HUES48 (cell line): ENCODE measurements at regions not wholly inside any gene's neighbourhood (a gene's known extent, or its start where the extent isn't known, plus 50 kb on each side); places are given as distances from the start of the nearest gene placed in this dataset.
"Not testable (repeated sequence)": the region's sequence is repeated elsewhere in the genome, so short reads cannot be mapped to it uniquely, and the experiment has no call there.

Source experiments
- H3K27ac ChIP-seq: one replicate; pipeline ENCODE4 v1.7.0; 2013; ENCODE audit warnings: low read depth, low read length, inconsistent platforms
- H3K27me3 ChIP-seq: 2 replicates; pipeline ENCODE4 v1.6.1; 2013; ENCODE audit warnings: mild to moderate bottlenecking, low read length; ENCODE audit not compliant: control insufficient read depth, insufficient read depth
- H3K36me3 ChIP-seq: 2 replicates; pipeline ENCODE4 v1.6.1; 2013; ENCODE audit warnings: low read length; ENCODE audit not compliant: control insufficient read depth, insufficient read depth
- H3K4me1 ChIP-seq: 2 replicates; pipeline ENCODE4 v1.6.1; 2013; ENCODE audit warnings: mild to moderate bottlenecking, low read length; ENCODE audit not compliant: control insufficient read depth, insufficient read depth
- H3K4me3 ChIP-seq: 2 replicates; pipeline ENCODE4 v1.5.1; 2013; ENCODE audit warnings: mild to moderate bottlenecking, low read depth, low read length
- H3K9ac ChIP-seq: 2 replicates; pipeline ENCODE4 v1.6.1; 2013; ENCODE audit warnings: mild to moderate bottlenecking, low read depth, low read length, moderate library complexity
- H3K9me3 ChIP-seq: 2 replicates; pipeline ENCODE4 v1.6.1; 2013; ENCODE audit warnings: low read length; ENCODE audit not compliant: control insufficient read depth, insufficient read depth

GRCh38 chr15:92753591-92753990 lies 98.0 kb upstream of the FAM174B start:
- no peaks in the 10 kb centered on the region for H3K27me3 ChIP-seq
- H3K9ac ChIP-seq: no peak overlapping the region
- no peaks in the 10 kb centered on the region for H3K9me3 ChIP-seq
- H3K4me1 ChIP-seq: no peaks in the 10 kb centered on the region
- H3K4me3 ChIP-seq: no peak overlapping the region
- H3K36me3 ChIP-seq: no peaks in the 10 kb centered on the region
- no peak overlapping the region for H3K27ac ChIP-seq

DNA sequence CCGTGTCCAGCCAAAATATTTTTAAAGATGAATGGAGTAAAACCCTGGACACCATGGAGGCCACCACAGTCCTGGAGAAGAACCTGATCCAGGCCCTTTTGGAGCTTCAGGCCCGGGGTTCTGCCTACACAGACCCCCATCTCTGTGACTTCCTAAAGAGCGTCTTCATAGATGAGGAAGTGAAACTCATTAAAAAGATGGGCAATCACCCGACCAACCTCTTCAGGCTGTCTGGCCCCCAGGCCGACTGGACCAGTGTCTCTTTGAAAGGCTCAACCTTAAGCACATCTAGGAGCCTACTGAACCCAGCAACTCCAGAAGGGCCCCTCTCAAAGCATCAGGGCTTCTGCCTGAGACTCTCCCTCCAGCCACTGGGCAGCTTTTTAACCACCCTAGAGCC lies 107.9 kb upstream of the FAM174B start:
- no peak overlapping the region for H3K27ac ChIP-seq
- H3K27me3 ChIP-seq: no peaks in the 10 kb centered on the region
- no peak overlapping the region for H3K4me3 ChIP-seq
- H3K9ac ChIP-seq: no peak overlapping the region
- no peaks in the 10 kb centered on the region for H3K9me3 ChIP-seq
- no peaks in the 10 kb centered on the region for H3K36me3 ChIP-seq
- no peaks in the 10 kb centered on the region for H3K4me1 ChIP-seq

GRCh38 chr15:92768131-92768530 lies 112.6 kb upstream of the FAM174B start:
- H3K36me3 ChIP-seq, H3K4me3 ChIP-seq, H3K4me1 ChIP-seq, H3K9ac ChIP-seq, H3K9me3 ChIP-seq, H3K27ac ChIP-seq, H3K27me3 ChIP-seq: not testable (repeated sequence)

- Histone ChIP-seq H3K9me3 (peaks cover 7% of the 10 kb centered on the region; the same call in 1 of the 2 replicates), H3K9ac (no peak overlapping the region), H3K36me3 (no peaks in the 10 kb centered on the region), H3K27ac (no peak overlapping the region), H3K4me3 (no peak overlapping the region), H3K27me3 (no peaks in the 10 kb centered on the region), H3K4me1 (no peaks in the 10 kb centered on the region)
Measured at GRCh38 chr15:92770641-92771040, 115.1 kb upstream of the FAM174B start.

DNA sequence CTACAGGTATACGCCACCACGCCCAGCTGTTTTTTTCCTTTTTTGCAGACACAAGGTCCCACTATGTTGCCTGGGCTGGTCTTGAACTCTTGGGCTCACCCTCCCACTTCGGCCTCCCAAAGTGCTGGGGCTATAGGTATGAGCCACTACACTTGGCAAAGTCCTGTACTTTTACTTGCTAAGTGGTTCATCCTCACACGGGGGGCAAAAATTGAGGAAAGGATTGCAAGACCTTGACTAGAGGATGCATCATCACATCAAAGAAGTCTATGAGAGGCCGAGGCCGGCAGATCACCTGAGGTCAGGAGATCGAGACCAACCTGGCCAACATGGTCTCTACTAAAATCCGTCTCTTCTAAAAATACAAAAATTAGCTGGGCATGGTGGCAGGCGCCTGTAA lies 116.5 kb upstream of the FAM174B start:
- H3K4me3 ChIP-seq: no peak overlapping the region
- H3K4me1 ChIP-seq: no peaks in the 10 kb centered on the region
- H3K36me3 ChIP-seq: no peaks in the 10 kb centered on the region
- H3K9ac ChIP-seq: no peak overlapping the region
- H3K9me3 ChIP-seq: peaks cover 7% of the 10 kb centered on the region; the same call in 1 of the 2 replicates
- H3K27ac ChIP-seq: no peak overlapping the region
- H3K27me3 ChIP-seq: no peaks in the 10 kb centered on the region

DNA sequence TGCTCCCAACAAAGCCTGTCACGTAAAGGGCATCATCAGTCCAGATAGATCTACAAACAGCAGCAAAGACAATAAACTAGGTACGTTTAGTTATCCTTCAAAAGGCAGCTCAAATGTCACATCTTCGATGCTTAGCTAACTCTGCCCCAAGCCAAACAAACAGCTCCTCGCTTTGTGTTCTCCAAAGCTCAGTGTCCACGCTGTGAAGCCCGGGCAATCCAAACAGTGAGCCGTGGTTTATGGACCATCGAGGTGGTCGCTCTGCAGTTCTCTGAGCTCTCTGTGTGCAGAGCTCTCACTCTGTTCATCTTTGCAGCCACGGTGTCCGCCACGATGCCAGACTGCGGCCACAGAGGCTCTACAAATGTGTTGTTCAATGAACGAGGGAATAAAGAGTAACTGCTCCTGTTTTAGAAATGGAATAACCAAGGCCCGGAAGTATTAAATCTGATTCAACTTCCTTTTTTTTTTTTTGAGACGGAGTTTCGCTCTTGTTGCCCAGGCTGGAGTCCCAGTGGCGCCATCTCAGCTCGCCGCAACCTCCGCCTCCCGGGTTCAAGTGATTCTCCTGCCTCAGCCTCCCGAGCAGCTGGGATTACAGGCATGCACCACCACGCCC lies 117.2 kb upstream of the FAM174B start:
- Histone ChIP-seq H3K4me3 (no peak overlapping the region), H3K36me3 (no peaks in the 10 kb centered on the region), H3K9me3 (peaks cover 7% of the 10 kb centered on the region; the same call in 1 of the 2 replicates), H3K27ac (no peak overlapping the region), H3K9ac (no peak overlapping the region), H3K27me3 (no peaks in the 10 kb centered on the region), H3K4me1 (no peaks in the 10 kb centered on the region)

DNA sequence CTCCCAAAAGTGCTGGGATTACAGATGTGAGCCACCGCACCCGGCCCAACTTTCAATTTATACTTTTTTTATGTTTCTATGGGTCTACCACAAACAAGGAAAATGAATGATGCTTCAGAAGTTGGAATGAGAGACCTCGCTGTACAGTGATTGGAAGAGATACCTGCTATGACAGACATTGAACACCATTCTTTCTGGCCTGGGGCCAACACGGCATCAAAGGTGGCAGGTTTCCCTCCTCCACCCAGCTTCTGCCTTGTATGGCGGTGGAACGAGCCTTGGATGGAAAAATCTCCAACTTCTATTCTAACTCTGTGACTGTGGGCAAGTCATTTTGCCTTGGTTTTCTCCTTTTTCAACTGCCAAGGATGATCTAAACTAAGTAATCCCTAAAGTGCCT lies 117.8 kb upstream of the FAM174B start:
- Histone ChIP-seq H3K27ac (no peak overlapping the region), H3K36me3 (no peaks in the 10 kb centered on the region), H3K9me3 (peaks cover 7% of the 10 kb centered on the region; the same call in 1 of the 2 replicates), H3K4me1 (no peaks in the 10 kb centered on the region), H3K4me3 (no peak overlapping the region), H3K27me3 (no peaks in the 10 kb centered on the region), H3K9ac (no peak overlapping the region)

DNA sequence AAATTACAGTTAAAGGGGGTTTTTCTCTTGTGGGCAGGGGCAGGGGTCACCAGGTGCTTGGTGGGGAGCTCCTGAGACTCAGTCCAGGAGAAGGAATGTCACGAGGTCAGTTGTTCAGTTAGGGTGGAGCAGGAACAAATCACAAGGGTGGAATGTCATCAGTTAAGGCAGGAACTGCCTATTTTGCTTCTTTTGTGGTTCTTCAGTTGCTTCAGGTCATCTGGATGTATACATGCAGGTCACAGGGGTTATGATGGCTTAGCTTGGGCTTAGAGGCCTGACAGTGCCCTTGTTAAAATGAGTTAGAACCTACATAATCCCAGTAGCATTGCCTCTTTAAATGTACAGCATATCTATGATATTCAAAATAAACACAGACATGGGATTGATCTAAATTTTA lies 120.2 kb upstream of the CHD2 start:
- Histone ChIP-seq H3K36me3 (no peaks in the 10 kb centered on the region), H3K9ac (no peak overlapping the region), H3K27ac (no peak overlapping the region), H3K27me3 (no peaks in the 10 kb centered on the region), H3K9me3 (no peaks in the 10 kb centered on the region; the same call in 1 of the 2 replicates), H3K4me3 (no peak overlapping the region), H3K4me1 (no peaks in the 10 kb centered on the region)

DNA sequence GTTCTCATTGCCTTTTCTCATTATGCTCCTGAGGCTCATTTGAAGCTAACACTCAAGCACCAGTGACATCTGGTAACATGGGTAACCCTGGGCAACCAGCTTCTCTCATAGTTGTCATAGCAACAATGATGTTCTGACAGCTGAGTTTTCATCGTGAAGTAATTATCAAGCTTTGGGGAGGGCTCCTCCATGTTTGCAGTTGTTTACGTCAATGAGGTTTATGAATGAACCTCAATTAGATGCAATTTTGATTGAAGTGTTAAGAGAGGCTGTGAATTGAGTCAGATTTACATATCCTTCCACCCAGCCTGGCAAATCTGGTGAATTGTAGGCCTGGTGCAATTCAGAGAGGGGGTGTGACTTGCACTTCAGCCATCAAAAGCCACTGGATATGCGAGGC lies 119.3 kb upstream of the CHD2 start:
- Histone ChIP-seq H3K27ac (no peak overlapping the region), H3K9ac (no peak overlapping the region), H3K9me3 (no peaks in the 10 kb centered on the region; the same call in 1 of the 2 replicates), H3K4me3 (no peak overlapping the region), H3K36me3 (no peaks in the 10 kb centered on the region), H3K4me1 (no peaks in the 10 kb centered on the region), H3K27me3 (no peaks in the 10 kb centered on the region)

- Histone ChIP-seq H3K4me1 (no peaks in the 10 kb centered on the region), H3K36me3 (no peaks in the 10 kb centered on the region), H3K27ac (no peak overlapping the region), H3K9me3 (no peaks in the 10 kb centered on the region; the same call in 1 of the 2 replicates), H3K4me3 (no peak overlapping the region), H3K9ac (no peak overlapping the region), H3K27me3 (no peaks in the 10 kb centered on the region)
Measured at GRCh38 chr15:92781925-92782453, 118.1 kb upstream of the CHD2 start.

- Histone ChIP-seq H3K4me3 (no peak overlapping the region), H3K9ac (no peak overlapping the region), H3K4me1 (no peaks in the 10 kb centered on the region), H3K27ac (no peak overlapping the region), H3K36me3 (0 out of 2 replicates have a peak, but pooled peaks cover 2% of the 10 kb centered on the region), H3K9me3 (no peaks in the 10 kb centered on the region), H3K27me3 (no peaks in the 10 kb centered on the region)
Measured at GRCh38 chr15:92787116-92787515, 113.0 kb upstream of the CHD2 start.
